GM03348 (cell line): ENCODE measurements at regions not wholly inside any gene's neighbourhood (a gene's known extent, or its start where the extent isn't known, plus 50 kb on each side); places are given as distances from the start of the nearest gene placed in this dataset.

Experiments used
- DNase-seq: peaks from one replicate; pipeline ENCODE4 v3.0.0; 2012; ENCODE audit warnings: low spot score

DNA sequence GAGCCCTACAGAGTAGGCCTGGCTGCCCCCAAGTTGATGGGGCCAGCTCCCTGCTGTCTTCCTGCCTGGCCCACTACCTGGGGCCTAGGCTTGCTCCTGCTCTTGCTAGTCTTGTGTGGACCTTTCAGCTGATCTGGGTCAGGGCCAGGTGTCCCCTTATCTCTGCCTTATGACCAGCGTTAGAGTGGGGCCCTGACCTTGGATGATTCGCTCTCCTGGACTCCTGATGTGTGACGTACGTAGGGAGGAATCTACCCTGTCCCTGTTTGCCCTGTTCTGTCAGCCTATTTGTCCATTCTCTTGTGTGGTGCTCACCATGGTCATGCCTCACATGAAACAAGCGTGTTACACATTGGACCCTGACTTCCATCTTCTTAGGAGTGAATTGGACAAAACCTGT, 571.8 kb downstream of the QKI start:
- DNase-seq = no peak

DNA sequence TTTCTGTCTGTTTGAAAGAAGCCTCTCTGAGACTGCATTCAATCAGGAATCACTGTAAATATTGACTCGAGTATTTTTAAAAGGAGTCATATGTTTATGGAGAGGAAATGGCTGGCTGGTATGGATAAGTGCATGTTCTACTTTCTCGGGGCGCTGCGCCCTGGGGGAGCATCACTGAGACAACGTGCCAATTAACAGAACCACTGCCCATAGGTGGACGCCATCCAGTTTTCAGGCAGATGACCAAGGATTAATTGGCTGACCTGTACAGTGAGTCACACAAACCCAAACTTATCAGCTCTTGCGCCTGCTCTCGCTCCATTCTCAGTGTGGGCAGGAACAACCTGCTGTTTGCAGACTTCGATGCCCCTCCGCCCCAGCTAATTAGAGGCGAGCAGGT, 571.2 kb downstream of the QKI start:
- DNase-seq = no peak

DNA sequence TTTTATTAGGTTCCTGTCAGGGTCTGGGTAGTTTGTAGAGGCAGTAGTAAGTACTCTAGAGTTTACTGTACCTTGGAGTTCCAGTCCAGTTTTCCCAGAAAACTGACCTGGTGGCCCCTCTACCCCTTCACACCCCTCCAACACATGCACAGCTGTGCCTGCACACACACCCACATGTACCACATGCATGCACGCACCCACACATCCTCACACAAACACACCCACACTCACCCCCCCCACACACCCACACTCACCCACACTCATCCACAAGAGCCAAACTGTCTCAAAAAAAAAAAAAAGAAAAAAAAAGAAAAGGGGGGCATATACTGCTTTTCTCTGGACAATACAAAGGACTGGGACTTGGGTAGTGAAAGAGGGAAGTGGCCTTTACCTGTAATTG, 570.5 kb downstream of the QKI start:
- DNase-seq = no peak

GRCh38 chr6:163984124-163984936, 569.8 kb downstream of the QKI start:
- no peak for DNase-seq

DNA sequence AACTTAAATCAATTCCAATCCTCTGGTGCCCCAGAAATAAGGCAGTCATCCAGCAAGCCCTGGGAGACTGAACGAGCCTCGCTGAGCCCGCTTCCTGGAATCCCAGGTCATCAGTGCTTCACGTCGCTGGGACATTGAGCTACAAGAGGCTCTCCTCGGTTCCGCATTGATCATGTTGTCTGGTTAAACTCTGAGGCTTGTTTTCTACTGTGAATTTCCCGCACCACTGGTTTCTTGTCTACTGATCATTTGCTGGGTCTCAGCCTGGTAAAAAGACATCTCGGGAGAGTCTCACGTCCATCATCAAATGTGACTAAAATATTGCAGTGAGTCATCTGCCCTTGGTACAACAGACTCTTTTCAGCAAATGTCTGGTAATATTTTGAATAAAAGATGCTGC, 569.2 kb downstream of the QKI start:
- no peak for DNase-seq

DNA sequence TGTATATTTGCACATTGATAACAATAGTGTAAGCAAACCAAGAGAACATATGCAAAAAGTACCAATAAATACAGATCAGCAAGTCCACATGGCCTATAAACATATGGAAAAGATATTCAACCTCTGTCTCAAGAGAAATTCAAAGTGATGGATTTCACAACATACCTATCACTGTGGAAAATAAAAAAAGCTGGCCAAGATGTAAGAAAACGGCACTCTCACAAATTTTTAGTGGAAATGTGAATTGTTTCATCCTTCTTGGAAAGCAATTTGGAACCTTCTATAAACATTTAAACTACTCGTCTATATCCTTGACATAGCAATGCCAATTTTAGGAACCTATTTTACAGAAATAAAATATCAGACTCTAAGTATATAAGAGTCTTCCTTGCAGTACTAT, 559.8 kb downstream of the QKI start:
- no peak for DNase-seq

GRCh38 chr6:163971841-163972838, 557.6 kb downstream of the QKI start:
- DNase-seq = no peak

GRCh38 chr6:163970846-163971564, 556.5 kb downstream of the QKI start:
- no peak for DNase-seq

- DNase-seq = no peak
Measured at GRCh38 chr6:163965426-163966348, 551.2 kb downstream of the QKI start.

- no peak for DNase-seq
Measured at GRCh38 chr6:163964789-163965188, 550.3 kb downstream of the QKI start.

DNA sequence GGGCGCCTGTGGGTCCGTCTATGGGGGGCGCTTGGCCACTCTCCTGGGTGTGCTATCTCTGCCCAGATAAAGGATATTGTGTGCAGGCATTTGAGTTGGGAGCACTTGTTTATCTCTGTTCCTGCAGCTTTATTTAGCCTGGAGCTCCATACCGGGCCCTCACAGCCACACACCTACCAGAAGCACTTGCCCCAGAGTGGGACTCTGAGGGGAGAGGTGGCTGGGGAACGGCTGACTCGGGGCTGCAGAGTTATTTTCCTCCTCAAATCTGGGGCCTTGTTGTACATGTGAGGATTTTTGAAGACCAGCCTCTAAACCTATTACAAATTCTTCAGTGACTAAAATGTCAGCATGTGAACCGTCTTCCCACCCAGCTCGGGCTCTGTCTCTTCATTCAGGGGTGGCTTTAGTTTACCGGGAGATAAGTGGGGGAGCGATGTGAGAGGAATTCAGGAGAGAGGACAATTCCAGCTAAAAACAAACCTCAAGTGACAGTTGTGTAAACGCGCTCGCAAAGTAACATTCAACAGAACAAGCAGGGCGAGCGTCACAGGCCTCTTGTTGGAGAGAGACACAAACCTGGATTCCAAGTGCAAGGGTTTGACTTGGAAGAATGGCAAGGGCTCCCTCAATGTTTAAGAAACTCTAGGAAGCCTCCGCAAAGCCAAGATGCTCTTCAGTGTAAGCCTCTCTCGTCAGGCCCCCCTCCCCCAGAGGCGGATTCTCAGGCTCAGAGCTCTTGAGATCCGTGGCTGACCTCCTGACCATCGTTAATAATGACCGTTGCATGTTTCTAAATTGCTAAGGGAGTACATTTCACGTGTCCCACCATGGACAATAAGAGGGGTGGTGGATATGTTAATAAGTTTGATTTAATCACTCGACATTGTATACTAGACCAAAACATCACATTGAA, 548.9 kb downstream of the QKI start:
- DNase-seq = no peak

DNA sequence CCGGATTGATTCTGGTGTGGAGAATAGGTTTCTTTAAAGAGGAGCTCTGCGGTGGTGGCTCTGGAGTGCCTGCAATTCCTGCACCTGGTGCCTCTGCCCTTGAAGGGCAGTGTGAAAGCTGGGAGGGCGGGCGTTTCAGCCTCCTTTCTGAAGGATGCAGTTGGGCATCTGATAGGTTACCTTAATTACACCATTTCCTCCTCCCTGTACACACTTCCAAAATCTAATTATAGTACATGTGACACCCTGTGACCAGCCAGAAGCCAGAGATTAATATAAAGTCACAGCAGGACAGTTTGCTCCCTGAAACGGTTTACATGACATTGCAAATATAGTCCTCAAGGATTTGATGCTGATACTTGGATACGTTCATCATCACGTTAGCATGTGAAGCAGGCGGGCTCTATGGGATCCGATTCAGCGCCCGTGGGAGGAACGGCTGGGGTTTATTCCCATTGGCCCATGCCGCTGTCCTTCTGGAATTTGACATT, 548.2 kb downstream of the QKI start:
- no peak for DNase-seq

- DNase-seq = no peak
Measured at GRCh38 chr6:163960128-163960527, 545.6 kb downstream of the QKI start.

DNA sequence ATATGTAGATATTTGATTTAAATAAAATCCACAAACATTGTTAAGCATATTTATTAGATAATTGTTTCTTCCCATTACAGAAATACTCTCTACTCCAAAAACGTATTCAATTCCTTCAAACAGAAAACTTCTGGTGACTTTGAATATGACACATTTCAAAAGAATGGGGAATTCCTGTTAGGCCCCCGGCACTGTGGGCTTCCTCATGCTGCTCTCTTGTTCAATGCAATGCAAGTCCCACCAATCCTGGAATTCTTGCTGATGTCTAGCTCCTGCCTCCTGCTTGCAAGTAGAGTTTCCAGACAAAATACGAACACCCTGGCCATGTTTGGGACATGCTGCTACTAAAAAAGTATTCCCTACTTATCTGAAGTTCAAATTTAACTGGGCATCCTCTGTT, 544.1 kb downstream of the QKI start:
- no peak for DNase-seq

DNA sequence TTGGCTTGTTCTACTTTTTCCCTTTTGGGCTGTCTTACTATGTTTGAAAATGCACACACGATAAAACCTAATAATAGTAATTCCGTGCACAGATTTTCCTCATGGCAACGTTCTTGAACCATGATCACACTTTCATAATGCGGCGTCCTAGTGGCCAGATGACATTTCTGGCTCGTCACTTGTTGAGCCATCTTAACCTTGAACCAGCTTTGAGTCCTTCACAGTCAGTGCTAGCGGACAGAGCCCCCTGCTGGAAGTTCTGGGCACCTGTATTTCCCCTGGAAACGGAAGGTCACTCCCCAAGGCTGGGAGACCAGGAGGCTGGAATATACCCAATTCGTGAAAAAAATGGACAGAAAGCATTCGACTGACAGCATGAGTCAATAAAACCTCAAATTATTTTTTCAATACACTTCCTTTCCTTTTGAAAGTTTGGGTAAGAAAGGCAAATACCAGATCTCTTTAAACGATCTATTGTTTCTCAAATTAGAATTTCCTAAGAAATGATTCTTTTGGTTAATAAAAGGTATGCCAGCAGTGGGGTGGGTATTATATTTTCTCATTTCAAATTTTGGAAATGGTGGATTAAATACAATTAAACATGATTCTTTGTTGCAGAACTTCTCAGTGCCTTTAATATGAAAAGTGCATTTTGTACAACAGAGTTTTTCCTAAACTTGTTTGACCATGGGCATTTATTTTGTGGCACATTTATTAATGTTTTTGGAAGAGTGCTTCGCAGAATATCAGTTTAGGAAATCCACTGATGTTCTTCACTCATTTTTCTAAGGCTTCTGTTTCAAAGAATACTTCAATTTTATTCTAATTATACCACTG, 542.3 kb downstream of the QKI start:
- DNase-seq = peak; percentile 89

DNA sequence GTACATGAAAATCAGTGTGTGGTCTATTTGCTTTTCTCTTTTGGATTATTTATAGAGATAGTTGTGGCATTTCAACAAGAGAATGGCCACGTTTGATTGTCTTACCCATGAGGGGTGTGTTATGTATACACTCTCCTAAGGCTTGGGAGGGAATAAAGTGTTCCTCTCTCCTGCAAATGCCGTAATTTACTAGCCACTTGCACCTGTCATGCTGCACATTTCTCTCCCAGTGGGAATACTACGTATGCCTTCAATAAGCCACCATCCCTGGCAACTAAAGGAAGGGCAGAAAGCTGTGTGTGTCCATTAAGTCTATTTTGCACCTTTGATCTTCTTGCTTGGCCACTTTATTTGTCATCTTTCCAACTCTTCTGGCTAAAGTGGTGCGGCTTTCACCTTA, 541.2 kb downstream of the QKI start:
- DNase-seq = no peak

GRCh38 chr6:163955096-163955495, 540.6 kb downstream of the QKI start:
- DNase-seq = peak; percentile 60

DNA sequence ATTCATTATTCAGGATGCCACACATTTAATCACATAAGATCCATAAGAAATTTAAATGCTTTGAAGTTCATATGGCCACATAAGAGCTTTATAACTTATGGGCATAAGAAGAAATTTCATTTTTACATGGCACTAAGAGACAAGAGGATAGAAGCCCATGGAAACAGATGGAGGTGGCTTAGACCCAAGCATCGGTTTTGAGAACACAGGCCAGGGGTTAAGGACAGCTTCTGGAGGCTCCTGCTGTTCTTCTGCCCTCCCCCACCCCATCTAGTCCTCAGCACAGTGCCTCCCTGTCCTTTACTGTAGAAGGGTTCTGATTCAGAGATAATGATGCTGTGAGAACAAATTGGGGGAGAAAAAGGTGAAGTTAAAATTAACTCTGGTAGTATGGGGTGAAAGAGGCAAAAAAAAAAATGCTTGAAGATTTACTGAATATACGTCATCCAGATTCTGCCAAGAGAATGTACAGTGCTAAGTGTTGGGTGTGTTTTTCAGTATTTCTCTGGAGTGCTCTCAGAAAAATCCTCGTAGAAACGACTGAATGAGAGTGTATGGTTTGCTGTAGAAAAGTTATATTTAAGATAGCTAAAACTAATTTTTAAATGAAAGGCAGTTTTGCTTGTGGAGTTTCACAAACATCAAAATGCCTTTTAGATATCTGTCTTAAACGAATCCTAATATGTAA, 539.7 kb downstream of the QKI start:
- no peak for DNase-seq

GRCh38 chr6:163952005-163952404, 537.5 kb downstream of the QKI start:
- DNase-seq = no peak
